ENCODE measurements at regions not wholly inside any gene's neighbourhood (a gene's known extent, or its start where the extent isn't known, plus 50 kb on each side); places are given as distances from the start of the nearest gene placed in this dataset.

- H3K4me1 ChIP-seq, result no peaks in the 10 kb centered on the region
- H3K36me3 ChIP-seq, result no peaks in the 10 kb centered on the region
- H3K9me3 ChIP-seq, result no peaks in the 10 kb centered on the region
- TF ChIP-seq, protein P1, sequence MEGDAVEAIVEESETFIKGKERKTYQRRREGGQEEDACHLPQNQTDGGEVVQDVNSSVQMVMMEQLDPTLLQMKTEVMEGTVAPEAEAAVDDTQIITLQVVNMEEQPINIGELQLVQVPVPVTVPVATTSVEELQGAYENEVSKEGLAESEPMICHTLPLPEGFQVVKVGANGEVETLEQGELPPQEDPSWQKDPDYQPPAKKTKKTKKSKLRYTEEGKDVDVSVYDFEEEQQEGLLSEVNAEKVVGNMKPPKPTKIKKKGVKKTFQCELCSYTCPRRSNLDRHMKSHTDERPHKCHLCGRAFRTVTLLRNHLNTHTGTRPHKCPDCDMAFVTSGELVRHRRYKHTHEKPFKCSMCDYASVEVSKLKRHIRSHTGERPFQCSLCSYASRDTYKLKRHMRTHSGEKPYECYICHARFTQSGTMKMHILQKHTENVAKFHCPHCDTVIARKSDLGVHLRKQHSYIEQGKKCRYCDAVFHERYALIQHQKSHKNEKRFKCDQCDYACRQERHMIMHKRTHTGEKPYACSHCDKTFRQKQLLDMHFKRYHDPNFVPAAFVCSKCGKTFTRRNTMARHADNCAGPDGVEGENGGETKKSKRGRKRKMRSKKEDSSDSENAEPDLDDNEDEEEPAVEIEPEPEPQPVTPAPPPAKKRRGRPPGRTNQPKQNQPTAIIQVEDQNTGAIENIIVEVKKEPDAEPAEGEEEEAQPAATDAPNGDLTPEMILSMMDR (IDR thresholded peaks at IDR 0.05), result no peak
- TF ChIP-seq POLR2A (IDR thresholded peaks at IDR 0.05), result no peak
- intact Hi-C loops (cut with DNase I; ENCODE audit: low total_unique reads), result no loop called here
- DNase-seq, result no peak
- H3K4me3 ChIP-seq, result no peak overlapping the region
- no peaks in the 10 kb centered on the region for H3K27me3 ChIP-seq
- H3K27ac ChIP-seq, result no peak overlapping the region
Measured at GRCh38 chr7:91526404-91526803, 262.2 kb downstream of the FZD1 start.

DNA sequence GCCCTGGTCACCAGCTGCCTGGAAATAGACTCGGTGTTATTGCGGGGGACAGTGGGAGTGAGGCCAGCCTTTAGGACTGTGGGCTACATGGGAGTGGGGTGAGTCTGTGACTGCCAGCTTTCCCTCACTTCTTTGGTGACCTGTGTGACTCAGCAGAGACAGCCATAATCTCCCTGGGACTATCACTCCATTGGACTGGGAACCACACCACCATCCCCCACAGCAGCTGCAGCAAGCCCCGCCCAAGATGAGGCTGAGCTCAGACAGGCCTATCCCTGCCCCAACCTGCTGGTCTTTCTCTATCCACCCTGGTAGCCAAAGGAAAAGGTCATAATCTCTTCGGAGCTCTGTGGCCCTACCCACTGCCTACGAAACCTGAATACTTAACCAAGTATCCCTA is 263.2 kb downstream of the FZD1 start:
- intact Hi-C loops (cut with DNase I; ENCODE audit: low total_unique reads), result no loop called here
- Histone ChIP-seq H3K36me3 (no peaks in the 10 kb centered on the region), H3K27me3 (no peaks in the 10 kb centered on the region), H3K4me3 (no peak overlapping the region), H3K27ac (no peak overlapping the region), H3K9me3 (no peaks in the 10 kb centered on the region), H3K4me1 (no peaks in the 10 kb centered on the region)
- TF ChIP-seq, protein P1 (IDR thresholded peaks at IDR 0.05), result no peak
- no peak for TF ChIP-seq POLR2A (IDR thresholded peaks at IDR 0.05)
- no peak for DNase-seq

DNA sequence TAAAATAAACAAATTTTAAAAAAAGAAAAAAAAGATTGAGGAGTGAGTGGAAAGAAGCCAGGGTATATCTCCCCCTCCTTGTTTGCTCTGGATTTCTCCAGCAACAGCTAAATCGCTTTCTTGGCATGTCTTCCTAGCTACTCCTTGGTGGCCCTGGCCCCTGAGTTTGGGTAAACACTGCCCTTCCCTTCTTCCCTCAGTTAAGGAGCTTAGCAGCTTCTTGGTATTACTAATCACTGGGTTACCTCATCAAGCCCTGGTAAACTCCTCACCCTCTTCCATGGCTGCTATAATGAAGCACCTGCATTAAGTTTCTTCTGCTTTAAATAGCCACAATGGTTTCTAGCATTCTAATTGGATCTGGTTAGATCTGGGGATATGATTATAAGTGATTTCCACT is 269.8 kb downstream of the FZD1 start:
- Histone ChIP-seq H3K9me3 (no peaks in the 10 kb centered on the region), H3K4me3 (no peak overlapping the region), H3K27ac (no peak overlapping the region), H3K27me3 (no peaks in the 10 kb centered on the region), H3K4me1 (no peaks in the 10 kb centered on the region), H3K36me3 (no peaks in the 10 kb centered on the region)
- TF ChIP-seq, protein P1 (IDR thresholded peaks at IDR 0.05), result no peak
- DNase-seq, result no peak
- intact Hi-C loops (cut with DNase I; ENCODE audit: low total_unique reads), result no loop called here

- Histone ChIP-seq H3K27ac (no peak overlapping the region), H3K9me3 (no peaks in the 10 kb centered on the region), H3K36me3 (no peaks in the 10 kb centered on the region), H3K27me3 (no peaks in the 10 kb centered on the region), H3K4me1 (no peaks in the 10 kb centered on the region), H3K4me3 (no peak overlapping the region)
- no peak for TF ChIP-seq POLR2A (IDR thresholded peaks at IDR 0.05)
- TF ChIP-seq, protein P1 (IDR thresholded peaks at IDR 0.05), result no peak
- intact Hi-C loops (cut with DNase I; ENCODE audit: low total_unique reads), result no loop called here
- no peak for DNase-seq
Measured at GRCh38 chr7:91537260-91538152, 273.3 kb downstream of the FZD1 start.

- H3K9me3 ChIP-seq, result no peaks in the 10 kb centered on the region
- no peak overlapping the region for H3K4me3 ChIP-seq
- no peak for DNase-seq
- intact Hi-C loops (cut with DNase I; ENCODE audit: low total_unique reads), result no loop called here
- no peaks in the 10 kb centered on the region for H3K4me1 ChIP-seq
- no peaks in the 10 kb centered on the region for H3K36me3 ChIP-seq
- H3K27me3 ChIP-seq, result no peaks in the 10 kb centered on the region
- H3K27ac ChIP-seq, result no peak overlapping the region
- TF ChIP-seq, protein P1 (IDR thresholded peaks at IDR 0.05), result no peak
Measured at GRCh38 chr7:91541641-91542040, 277.4 kb downstream of the FZD1 start.
